ENCODE measurements at regions not wholly inside any gene's neighbourhood (a gene's known extent, or its start where the extent isn't known, plus 50 kb on each side); places are given as distances from the start of the nearest gene placed in this dataset.

DNA sequence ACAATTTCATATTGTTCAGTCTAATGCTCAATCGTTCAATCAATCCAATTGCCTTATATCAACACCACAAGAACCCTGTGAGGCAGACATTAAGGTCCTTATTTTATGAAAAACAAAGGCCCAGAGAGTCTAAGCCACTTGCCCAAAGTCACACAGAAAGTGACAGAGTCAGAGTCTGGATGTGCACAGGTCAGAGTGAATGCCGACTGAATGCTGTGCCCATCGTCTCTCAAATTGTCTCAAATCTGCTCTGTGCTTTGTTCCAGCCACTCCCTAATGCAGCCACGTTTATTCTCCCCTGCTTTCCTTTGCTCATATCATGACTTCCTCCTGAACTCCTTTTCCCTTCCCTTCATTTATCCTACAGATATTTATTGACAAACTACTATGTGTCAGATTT lies 558.3 kb downstream of the MATN1 start:
- TF ChIP-seq ISL1 (CRISPR knock-in tag; IDR thresholded peaks at IDR 0.05) (no peak), ARNTL (CRISPR knock-in tag; IDR thresholded peaks at IDR 0.05; ENCODE audit: borderline replicate concordance, low read depth) (no peak), ZNF565 (CRISPR knock-in tag; conservative IDR thresholded peaks at IDR 0.05; ENCODE audit: low read depth) (no peak), ZFP30 (CRISPR knock-in tag; IDR thresholded peaks at IDR 0.05) (no peak)
